GM18868 (cell line): ENCODE measurements at regions not wholly inside any gene's neighbourhood (a gene's known extent, or its start where the extent isn't known, plus 50 kb on each side); places are given as distances from the start of the nearest gene placed in this dataset.

Experiments
- ATAC-seq: cut with Tn5 transposase; IDR thresholded peaks from one replicate; pipeline ENCODE4 v1.9.1; 2021; ENCODE audit warnings: mild to moderate bottlenecking, moderate library complexity; ENCODE audit not compliant: unreplicated experiment

DNA sequence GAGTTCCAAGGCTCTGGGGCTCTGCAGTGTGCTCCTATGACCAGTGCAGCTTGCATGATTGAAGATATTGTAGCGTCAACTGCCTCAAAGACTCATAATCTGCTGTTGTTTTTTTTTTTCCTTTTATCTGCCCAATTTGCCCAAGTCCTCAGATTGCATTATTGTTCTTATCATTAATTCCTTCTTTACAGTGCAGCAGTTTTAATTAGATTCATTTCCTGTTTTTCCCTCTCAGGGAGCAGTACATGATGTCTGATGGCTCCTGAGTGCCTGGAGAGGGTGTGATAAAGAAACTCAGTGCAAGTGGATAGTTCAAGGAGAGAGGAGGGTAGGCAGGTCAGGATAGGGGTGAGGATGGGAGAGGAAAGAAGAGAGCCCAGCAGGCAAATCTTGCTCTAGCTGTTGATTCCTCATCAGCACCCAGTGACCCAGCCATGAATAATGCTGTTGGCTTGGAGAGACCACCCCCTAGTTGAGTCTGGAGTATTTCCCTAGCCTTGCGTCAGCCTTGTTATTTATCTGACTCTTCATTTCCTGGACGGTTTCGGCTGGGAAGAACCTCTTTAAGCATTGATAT, 219.6 kb upstream of the SESN3 start:
- ATAC-seq: no peak

DNA sequence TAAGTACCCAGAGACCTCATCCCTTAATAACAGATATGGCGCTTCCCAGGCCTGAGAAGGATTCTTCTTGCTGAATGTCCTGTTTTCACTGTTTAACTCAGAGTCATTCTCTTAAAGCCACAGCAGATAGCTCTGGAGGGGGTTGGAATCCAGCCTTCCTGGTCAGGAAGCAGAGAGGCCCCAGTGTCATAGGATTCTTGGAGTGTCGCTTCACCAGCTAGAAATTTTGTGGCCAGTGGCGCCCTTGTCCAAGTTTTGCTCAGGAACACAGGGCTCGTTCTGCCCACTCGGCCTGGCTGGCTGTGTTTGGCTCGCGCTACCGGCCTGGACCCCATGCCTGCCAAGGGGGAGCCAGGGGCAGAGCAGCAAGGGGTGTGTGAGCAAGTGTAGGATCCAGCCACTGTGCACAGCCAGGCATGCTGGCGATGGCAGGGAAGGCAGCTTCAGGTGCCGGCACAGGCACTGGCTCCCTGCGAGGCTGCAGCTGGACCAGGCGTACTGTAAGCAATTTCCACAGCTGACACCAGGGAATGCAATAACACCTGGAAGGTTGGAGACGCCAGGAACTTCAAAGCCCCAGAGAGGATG, 214.8 kb upstream of the SESN3 start:
- ATAC-seq: no peak

DNA sequence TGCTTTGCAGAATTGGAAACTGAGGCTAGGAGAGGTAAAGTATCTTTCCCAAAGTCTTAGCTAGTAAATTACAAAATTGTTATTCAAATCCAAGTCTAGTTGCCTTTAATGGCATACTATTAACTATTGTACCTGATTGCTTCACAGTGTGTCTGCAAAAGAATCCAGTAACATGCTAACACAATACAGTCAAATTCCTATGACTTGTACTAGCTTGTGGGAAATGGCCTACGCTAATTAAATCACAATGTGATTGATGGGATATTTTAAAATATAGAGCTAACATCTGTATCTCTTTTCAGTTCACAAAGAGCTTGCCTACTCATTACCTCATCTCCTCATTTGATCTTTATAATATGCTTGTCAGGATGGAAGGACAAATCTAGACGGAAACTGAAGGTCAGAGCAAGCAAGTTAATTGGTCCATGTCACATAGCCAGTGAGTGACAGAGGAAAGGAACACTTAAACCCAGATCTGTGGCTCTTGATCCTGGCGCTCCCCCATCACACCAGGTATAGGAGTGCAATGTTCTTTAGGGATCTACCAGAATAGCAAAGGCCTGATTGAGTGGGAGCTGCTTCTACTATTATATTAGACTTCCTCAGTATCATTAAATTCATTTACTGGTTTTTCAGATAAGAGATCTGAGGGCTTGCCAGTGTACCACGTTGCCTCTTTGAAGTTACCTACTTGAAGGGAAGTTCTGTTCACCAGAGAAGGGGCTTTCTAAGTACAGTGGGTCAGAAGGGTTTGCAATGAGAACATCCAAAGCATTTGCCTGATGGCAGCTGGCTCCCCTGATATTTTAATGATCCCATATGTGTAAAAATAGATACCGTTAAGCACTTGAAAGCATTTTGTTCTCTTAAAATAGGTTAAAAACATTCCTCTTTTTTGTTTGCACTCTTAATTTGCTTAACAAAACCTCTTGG, 213.6 kb upstream of the SESN3 start:
- ATAC-seq: no peak

DNA sequence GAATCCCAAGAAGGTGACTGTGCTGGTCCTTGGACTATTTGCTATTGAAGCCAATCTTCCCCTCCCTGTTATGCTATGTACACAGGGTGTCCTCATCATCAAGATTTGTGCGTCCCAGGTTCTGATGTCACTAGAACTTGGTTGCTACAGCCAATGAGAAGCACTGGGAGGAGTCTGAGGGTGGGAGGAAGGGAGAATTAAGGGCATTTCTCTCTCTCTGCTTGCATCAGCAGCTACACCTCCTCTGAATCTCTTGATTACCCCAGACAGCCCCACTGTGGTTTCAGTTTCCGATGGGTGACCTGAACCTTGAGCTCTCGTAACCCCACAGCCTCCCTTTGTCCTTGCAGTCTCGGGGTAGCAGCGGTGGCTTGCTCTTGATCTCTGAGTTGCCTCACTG, 212.4 kb upstream of the SESN3 start:
- ATAC-seq: no peak

DNA sequence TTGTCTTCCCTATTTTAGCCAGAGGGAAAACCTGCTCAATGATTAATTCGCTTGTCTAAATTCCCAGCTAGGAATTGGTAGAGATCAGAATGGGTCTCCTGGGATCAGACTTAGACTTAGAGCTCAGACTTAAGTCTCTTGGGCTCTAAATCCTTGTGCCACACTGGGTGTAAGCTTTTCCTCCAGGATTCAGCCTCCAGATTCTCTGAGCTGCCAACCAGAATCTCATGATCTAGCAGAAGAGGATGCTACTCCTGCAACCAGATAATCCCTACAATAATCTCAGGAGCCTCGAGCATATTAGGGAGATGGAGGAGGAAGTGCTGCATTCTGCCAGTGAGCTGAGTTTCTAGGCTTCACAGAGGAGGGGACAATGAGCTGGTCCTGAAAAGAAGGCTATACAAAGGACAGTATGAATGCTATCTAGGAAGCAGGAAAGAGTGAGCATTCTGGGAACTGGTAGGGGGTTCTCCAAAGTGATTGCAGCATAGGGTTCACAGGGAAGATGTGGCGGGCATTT, 211.6 kb upstream of the SESN3 start:
- no peak for ATAC-seq

DNA sequence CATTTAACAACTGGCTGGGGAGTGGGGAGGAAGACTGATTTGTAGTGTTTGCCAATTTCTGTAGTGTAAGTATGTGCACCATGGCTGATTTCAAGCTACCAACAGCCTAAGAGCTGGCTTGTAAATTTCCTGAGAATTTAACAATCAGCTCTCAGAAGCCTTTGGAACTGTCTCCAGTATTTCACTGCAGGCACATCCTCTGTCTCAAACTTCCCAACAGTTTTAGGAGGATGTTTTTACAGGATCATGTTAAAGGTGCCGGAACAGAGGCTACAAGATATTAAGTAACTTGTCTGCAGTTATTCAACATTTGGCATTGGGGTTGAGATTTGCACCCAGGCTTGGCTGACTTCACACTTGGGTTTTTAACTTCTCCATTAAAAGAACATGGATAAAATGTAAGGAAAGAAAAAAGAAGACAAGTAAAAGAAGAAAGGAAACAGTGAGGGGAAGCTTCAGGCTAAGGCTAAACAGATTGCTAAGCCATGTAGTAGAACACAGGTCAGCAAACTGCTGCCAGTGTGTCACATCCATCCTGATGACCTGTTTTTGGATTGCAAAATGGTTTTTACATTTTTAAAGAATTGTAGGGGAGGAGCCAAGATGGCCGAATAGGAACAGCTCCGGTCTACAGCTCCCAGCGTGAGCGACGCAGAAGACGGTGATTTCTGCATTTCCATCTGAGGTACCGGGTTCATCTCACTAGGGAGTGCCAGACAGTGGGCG, 204.8 kb upstream of the SESN3 start:
- no peak for ATAC-seq

DNA sequence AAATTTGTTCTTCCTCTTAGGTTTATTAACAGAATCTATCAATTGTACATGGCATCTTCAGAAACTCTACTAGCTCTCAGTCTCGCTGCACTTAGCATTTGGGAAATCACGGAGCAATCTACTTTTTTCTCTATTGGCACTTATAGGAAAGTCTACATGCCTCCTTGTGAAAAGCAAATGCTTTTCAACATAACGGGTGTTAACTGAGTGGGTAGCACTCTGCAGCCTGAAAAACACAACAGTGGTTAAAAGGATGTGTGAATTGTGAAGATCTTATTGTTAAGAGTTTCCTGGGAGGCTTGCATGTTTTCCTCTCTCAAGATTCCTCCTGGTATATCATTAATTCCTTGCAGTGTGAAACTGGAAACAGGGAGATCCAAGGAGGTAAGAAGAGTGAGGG, 204.2 kb upstream of the SESN3 start:
- ATAC-seq: no peak

DNA sequence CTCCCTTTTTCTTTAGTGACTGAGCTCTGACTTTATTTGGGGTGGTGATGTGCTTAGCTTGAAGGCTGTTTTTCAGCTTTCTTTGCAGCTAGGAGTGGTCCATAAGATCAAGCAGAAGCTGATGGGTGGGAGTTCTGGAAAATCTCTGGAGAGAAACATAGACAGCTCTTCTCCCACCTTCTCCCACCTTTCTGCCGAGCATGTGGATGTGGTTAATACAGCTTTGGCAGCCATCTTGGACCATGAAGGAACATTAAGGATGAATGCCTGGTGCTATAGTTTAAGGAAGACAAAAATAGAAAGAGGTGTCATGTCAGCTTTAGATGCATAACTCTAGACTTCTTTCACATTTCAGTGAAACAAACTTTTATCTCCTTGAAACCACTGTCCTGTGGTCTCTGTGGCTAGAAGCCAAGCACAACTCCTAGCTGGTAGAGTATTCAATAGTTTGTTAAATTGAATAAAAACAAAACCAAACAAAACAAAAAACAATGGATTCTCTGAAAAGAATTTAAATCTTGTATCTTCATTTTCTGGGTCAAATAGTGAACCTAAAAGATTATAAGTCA, 203.6 kb upstream of the SESN3 start:
- no peak for ATAC-seq

DNA sequence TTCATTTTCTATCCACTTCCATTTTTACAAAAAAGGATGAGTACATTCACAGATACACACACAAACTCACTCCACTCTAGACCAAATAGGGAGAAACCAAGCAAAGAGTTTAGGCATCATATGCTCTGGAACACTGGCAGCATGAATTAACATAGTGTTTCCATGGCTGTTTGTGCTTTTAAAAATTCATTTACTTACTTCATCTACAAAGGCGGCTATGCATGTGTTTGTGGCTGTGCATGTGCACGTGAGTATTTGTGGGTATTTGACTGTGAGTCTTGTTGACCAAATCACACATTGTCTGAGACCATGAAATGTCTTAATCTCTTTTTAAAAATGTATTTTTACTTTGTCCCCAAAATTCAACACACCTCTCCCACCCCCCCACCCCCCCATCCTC, 203.0 kb upstream of the SESN3 start:
- ATAC-seq: no peak

DNA sequence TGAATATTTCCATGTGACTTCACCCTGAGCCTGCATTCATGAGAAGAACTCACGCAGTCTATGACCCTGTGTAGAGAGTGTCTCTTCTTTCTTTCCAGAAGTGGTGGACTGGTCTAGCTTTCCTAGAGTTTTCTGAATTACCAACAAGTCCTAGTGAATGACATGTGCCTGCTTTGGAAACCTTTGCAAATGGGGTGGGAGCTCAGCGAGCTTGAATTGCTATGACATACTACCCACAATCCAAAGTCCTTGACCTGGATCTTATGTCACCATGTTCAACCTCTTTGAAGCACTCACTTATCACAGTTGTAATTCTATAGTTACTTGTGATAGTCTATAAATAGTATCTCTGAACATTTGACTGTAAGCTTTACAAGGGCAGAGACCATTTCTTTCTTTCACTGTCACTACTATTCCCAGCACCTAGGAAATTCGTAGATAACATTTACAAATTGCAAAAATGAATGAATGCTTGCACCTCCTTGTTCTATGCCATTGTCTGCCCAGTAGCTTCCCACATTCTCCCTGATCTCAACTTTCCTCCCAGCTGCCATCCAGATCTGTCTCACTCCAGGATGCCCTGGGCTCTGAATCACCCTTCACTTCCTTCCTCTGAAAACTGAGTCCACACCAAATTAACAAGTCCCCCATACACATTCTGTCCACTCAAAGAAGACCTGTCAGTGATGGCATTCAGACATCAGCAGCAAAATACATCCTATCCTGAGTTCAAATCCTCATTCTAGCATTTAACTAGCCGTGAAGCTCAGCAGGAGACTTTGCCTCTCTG, 201.9 kb upstream of the SESN3 start:
- ATAC-seq: no peak

DNA sequence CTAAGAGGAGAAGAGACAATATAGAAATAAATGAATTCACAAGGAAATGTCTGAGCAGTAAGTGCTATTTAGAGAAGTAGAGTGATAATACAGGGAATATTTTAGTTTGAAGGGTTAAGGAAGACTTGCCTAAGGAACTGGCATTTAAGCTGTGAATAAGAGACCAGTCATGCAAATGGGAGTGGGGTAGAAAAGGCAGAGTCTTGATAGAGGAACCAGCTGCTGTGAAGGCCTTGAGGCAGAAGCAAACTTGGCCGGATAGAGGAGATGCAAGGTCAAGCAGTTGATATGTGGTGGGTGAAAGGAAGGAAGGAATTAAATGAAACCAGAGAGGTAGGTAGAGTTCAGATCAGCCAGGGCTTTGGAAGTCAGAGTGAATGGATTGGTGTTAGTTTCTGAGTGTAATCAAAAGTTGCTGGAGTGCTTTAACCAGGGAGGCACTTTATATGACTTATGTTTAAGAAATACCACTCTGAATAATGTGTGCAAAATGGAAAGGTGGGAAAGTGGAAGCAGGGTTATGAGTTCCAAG, 198.4 kb upstream of the SESN3 start:
- ATAC-seq: no peak

DNA sequence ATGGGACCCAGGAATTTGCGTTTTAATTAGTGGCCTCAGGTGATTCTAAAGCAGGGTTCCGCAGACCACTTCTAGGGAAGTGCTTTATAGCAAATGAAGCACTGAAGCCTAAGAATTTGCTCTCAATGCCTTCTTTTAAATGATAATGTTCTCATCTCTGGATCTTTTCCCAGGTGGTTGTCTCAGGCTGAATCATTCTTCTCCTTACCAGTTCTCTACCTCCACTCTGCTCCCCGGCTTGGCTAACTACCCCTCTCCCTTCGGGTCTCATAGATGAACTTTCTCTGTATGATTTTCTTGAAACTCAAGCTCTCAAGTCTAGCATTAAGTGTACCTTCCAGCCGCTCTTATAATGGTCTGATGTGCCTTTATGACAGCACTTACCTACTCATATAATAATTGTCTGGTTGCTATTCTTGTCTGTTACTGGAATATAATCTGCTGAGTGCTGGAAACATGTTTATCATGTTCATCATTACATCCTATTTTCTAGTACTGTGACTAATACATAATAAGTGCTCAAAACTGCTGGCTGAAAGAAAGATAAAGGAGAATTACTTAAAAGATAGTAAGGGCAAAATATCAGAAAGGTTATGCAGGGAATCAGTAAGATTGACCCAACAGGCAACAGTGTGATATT, 195.9 kb upstream of the SESN3 start:
- ATAC-seq: no peak

DNA sequence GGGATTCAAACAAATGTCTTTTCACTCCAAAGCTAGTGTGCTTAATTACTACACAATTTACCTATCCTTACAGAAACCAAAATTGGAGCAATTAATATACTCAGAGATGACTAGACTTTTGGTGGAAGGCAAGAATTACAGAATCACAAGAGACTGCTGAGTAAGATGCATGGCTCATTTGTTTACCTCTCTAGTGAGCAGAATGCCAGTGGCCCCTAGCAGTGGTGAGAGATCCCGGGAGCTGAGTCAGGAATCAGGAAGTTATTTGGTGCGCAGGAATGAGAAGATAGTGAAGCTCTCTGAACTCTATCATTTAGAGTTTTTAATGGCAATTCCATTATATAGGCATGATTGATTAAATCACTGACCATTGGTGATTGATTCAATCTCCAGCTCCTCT, 188.9 kb upstream of the SESN3 start:
- ATAC-seq: no peak

DNA sequence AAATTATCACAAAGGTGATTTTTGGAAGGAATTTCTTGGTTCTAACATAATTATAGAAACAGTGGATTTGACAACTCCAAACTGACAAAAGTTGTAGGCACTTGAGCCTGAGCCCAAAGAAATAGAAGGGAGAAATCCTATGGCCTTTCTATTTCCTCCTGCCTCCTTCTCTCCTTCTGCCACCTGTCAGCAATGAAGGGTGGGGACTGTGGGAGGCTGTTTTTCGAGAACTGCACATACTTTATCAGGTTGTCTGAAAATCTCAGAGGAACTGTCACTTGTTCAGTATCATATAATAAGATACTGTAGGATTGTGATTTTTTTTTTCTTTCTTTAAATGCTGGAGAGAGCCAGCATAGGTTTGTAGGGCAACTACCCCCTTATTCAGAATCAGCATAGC, 187.9 kb upstream of the SESN3 start:
- ATAC-seq: no peak

DNA sequence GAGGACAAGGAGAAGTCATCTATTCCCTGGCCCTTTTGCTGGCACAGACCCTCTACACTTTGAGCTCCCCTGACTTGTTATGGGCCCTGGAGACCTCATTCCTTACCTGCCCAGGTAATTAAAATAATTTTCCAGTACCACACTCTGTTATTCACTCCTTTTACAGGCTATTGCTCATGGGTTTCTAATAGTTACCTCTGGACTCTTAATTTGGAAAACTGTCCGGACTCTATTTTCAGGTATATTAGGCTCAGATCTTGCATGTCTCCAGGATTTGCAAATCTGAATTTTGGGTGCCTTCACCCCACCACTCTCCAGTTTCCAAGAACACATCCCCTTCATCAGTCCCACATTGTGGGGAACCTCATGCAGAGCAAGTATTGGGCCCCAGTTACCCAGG, 186.8 kb upstream of the SESN3 start:
- no peak for ATAC-seq

DNA sequence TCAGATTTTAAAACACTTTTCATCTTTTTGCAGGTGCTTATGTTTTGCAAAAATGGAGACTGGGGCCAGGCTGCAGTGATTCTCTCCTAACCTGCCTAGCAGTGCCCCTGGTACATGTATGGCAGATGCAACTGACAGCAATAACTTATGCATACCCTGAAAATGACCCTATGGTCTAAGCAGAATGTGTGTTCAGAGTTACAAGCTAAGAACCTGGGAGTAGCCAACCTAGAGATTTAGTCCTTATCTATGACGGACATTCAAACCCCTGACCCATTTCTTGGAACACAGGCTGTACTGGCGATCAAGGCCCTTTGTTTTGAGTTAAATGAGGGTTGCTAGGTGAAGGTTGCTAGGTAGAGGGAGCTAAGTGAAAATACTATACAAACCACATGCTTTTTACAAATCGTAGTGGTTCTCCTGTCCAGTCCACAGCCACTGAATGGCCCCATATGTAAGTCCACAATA, 184.9 kb upstream of the SESN3 start:
- ATAC-seq: no peak

DNA sequence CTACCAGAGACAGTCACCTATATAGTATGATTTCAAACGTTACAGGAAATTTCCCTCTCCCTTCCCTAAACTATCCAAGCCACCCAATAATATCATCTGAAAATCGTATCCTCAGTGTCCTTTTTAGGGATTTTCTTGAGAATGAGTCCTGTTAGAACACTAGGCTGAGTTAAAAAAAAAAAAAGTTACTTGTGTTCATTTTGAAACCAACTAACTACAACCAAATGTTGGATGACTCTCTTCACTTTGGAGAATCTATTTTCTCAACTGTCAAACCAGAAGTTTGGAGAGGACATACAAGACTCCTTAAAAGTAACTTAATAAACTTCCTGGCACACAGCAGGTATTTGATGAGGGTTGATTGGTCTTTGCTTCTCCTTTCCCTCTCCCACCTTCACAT, 183.2 kb upstream of the SESN3 start:
- no peak for ATAC-seq

DNA sequence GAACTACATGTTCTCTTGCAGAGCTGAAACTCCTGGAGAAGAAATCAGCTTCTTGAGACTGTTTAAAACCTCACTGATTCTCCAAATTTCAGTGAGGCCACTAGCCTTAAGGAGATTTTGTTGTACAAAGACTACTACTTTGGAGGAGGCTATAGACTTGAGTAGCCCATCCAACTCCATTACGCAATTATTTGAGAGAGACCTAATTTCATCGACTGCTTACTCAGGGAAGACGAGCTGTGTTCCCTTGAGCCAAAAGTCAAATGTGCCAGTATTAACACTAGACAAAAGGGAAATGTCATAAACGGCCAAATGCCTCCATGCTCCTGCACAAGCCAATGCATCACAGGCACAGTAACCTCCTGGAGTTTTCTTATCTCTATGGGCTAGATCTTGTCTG, 182.8 kb upstream of the SESN3 start:
- no peak for ATAC-seq

DNA sequence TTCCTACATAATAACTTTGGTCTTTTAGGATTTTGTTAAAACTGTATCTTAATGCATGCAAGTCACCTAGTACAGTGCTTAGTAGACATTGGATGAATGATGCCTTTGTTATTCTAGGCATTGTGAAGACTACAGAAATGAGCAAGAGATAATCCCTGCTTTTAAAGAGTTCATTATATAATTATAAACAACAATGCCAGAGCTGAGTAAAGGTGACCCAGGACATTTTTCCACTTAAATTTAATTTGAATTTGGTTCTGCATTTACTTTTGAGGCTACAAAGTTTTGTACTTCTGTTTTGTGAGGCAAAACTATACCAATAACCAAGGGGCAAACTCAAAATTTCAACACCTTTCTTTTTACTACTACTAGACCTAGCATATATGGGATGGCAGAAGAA, 182.0 kb upstream of the SESN3 start:
- ATAC-seq: no peak
